ENCODE measurements at regions not wholly inside any gene's neighbourhood (a gene's known extent, or its start where the extent isn't known, plus 50 kb on each side); places are given as distances from the start of the nearest gene placed in this dataset.

GRCh38 chr6:49269190-49269589 lies 193.9 kb downstream of the MMUT start:
- TF ChIP-seq CTCF (IDR thresholded peaks at IDR 0.05; ENCODE audit: insufficient read depth, low read length, poor library complexity, severe bottlenecking): no peak
- no peak overlapping the region for H3K4me3 ChIP-seq (replicated peaks; ENCODE audit: low read depth, low read length)
- H3K36me3 ChIP-seq (ENCODE audit: control insufficient read depth, insufficient read depth, low read length): no peaks in the 10 kb centered on the region
- no peaks in the 10 kb centered on the region for H3K27me3 ChIP-seq (replicated peaks; ENCODE audit: control insufficient read depth, insufficient read depth, low read length)
- no peak for DNase-seq (ENCODE audit: extremely low read depth, insufficient read length)

GRCh38 chr6:49264909-49265308 lies 198.1 kb downstream of the MMUT start:
- no peak for DNase-seq (ENCODE audit: extremely low read depth, insufficient read length)
- TF ChIP-seq CTCF (IDR thresholded peaks at IDR 0.05; ENCODE audit: insufficient read depth, low read length, poor library complexity, severe bottlenecking): no peak
- H3K36me3 ChIP-seq (ENCODE audit: control insufficient read depth, insufficient read depth, low read length): no peaks in the 10 kb centered on the region

GRCh38 chr6:49264496-49264895 lies 198.6 kb downstream of the MMUT start:
- no peak for DNase-seq (ENCODE audit: extremely low read depth, insufficient read length)
- Histone ChIP-seq H3K27me3 (replicated peaks; ENCODE audit: control insufficient read depth, insufficient read depth, low read length) (no peaks in the 10 kb centered on the region), H3K36me3 (ENCODE audit: control insufficient read depth, insufficient read depth, low read length) (no peaks in the 10 kb centered on the region), H3K4me3 (replicated peaks; ENCODE audit: low read depth, low read length) (no peak overlapping the region)
- no peak for TF ChIP-seq CTCF (IDR thresholded peaks at IDR 0.05; ENCODE audit: insufficient read depth, low read length, poor library complexity, severe bottlenecking)

More at GRCh38 chr6:49264909-49265308, 198.1 kb downstream of the MMUT start:
- H3K27me3 ChIP-seq (replicated peaks; ENCODE audit: control insufficient read depth, insufficient read depth, low read length): no peaks in the 10 kb centered on the region
- H3K4me3 ChIP-seq (replicated peaks; ENCODE audit: low read depth, low read length): no peak overlapping the region

- no peaks in the 10 kb centered on the region for H3K36me3 ChIP-seq (ENCODE audit: control insufficient read depth, insufficient read depth, low read length)
- H3K27me3 ChIP-seq (replicated peaks; ENCODE audit: control insufficient read depth, insufficient read depth, low read length): no peaks in the 10 kb centered on the region
- H3K4me3 ChIP-seq (replicated peaks; ENCODE audit: low read depth, low read length): no peak overlapping the region
- DNase-seq (ENCODE audit: extremely low read depth, insufficient read length): no peak
- no peak for TF ChIP-seq CTCF (IDR thresholded peaks at IDR 0.05; ENCODE audit: insufficient read depth, low read length, poor library complexity, severe bottlenecking)
Observed at GRCh38 chr6:49257549-49257948, 205.5 kb downstream of the MMUT start.

GRCh38 chr6:49255335-49255734 lies 207.7 kb downstream of the MMUT start:
- TF ChIP-seq CTCF (IDR thresholded peaks at IDR 0.05; ENCODE audit: insufficient read depth, low read length, poor library complexity, severe bottlenecking): no peak
- no peak for DNase-seq (ENCODE audit: extremely low read depth, insufficient read length)
- H3K4me3 ChIP-seq (replicated peaks; ENCODE audit: low read depth, low read length): no peak overlapping the region
- H3K36me3 ChIP-seq (ENCODE audit: control insufficient read depth, insufficient read depth, low read length): no peaks in the 10 kb centered on the region
- H3K27me3 ChIP-seq (replicated peaks; ENCODE audit: control insufficient read depth, insufficient read depth, low read length): no peaks in the 10 kb centered on the region

- H3K4me3 ChIP-seq (replicated peaks; ENCODE audit: low read depth, low read length): no peak overlapping the region
- TF ChIP-seq CTCF (IDR thresholded peaks at IDR 0.05; ENCODE audit: insufficient read depth, low read length, poor library complexity, severe bottlenecking): no peak
- H3K36me3 ChIP-seq (ENCODE audit: control insufficient read depth, insufficient read depth, low read length): no peaks in the 10 kb centered on the region
- H3K27me3 ChIP-seq (replicated peaks; ENCODE audit: control insufficient read depth, insufficient read depth, low read length): no peaks in the 10 kb centered on the region
- no peak for DNase-seq (ENCODE audit: extremely low read depth, insufficient read length)
Observed at GRCh38 chr6:49252901-49253300, 210.2 kb downstream of the MMUT start.
